SU-DHL-6 (cell line): ENCODE measurements at regions not wholly inside any gene's neighbourhood (a gene's known extent, or its start where the extent isn't known, plus 50 kb on each side); places are given as distances from the start of the nearest gene placed in this dataset.

Experiments
- H2AFZ ChIP-seq: fragments of 200-600 bp; sonication (generic); 2 replicates; pipeline ENCODE4 v1.6.1; 2014; ENCODE audit warnings: low read depth, mild to moderate bottlenecking, moderate library complexity, mixed read lengths, antibody characterized with exemption, low read length; ENCODE audit not compliant: severe bottlenecking
- H3F3A ChIP-seq: fragments of 200-600 bp; shearing (Covaris generic); 2 replicates; pipeline ENCODE4 v1.6.0; 2016; ENCODE audit warnings: antibody characterized with exemption, mild to moderate bottlenecking; ENCODE audit not compliant: insufficient read depth
- H3K27ac ChIP-seq: fragments of 200-600 bp; sonication (generic); 2 replicates; pipeline ENCODE4 v1.5.1; 2016; ENCODE audit warnings: low read depth, mild to moderate bottlenecking, low read length, moderate library complexity, mixed read lengths
- H3K27me3 ChIP-seq: fragments of 200-600 bp; sonication (generic), shearing (Covaris generic); 2 replicates; pipeline ENCODE4 v1.6.0; 2014; ENCODE audit warnings: mild to moderate bottlenecking, low read length
- H3K36me3 ChIP-seq: fragments of 200-600 bp; sonication (generic); 2 replicates; pipeline ENCODE4 v1.6.1; 2014; ENCODE audit warnings: mild to moderate bottlenecking, low read length, mixed read lengths
- H3K4me2 ChIP-seq: fragments of 300-600, 200-600 bp; shearing (Covaris generic), sonication (generic); 2 replicates; pipeline ENCODE4 v1.6.0; 2014; ENCODE audit warnings: low read length, low read depth, mild to moderate bottlenecking; ENCODE audit not compliant: poor library complexity, severe bottlenecking
- H3K4me3 ChIP-seq: fragments of 200-600 bp; sonication (generic); 2 replicates; pipeline ENCODE4 v1.5.1; 2014; ENCODE audit warnings: antibody characterized with exemption, low read length, mild to moderate bottlenecking, mixed read lengths; ENCODE audit not compliant: insufficient read depth, poor library complexity, severe bottlenecking
- H3K79me2 ChIP-seq: fragments of 200-600 bp; sonication (generic); 2 replicates; pipeline ENCODE4 v1.6.1; 2014; ENCODE audit warnings: mild to moderate bottlenecking, low read length, moderate library complexity; ENCODE audit not compliant: insufficient read depth
- H3K9ac ChIP-seq: fragments of 200-600 bp; sonication (generic); 2 replicates; pipeline ENCODE4 v1.7.0; 2014; ENCODE audit warnings: mild to moderate bottlenecking, low read length
- H3K9me2 ChIP-seq: fragments of 200-600 bp; sonication (generic); replicated peaks from 2 replicates; pipeline ENCODE4 v1.6.1; 2014; ENCODE audit warnings: low read length; ENCODE audit not compliant: insufficient read depth
- H3K9me3 ChIP-seq: fragments of 200-600 bp; sonication (generic); 2 replicates; pipeline ENCODE4 v1.6.1; 2014; ENCODE audit warnings: low read length, mixed read lengths; ENCODE audit not compliant: insufficient read depth
- H4K20me1 ChIP-seq: fragments of 200-600 bp; sonication (generic); 2 replicates; pipeline ENCODE4 v1.6.1; 2014; ENCODE audit warnings: low read depth, mild to moderate bottlenecking, antibody characterized with exemption, low read length, moderate library complexity, mixed read lengths
- CTCF ChIP-seq: fragments of 200-600 bp; sonication (generic); IDR thresholded peaks from one replicate; pipeline ENCODE4 v1.5.1; 2017; ENCODE audit warnings: antibody characterized with exemption, mild to moderate bottlenecking, low read length, moderate library complexity; ENCODE audit not compliant: insufficient read depth, poor library complexity, severe bottlenecking
- EZH2phosphoT487 ChIP-seq: fragments of 200-600 bp; sonication (generic), shearing (Covaris generic); conservative IDR thresholded peaks from 2 replicates; pipeline ENCODE4 v1.6.1; 2018; ENCODE audit warnings: mild to moderate bottlenecking, antibody characterized with exemption, low read length, moderate library complexity, mixed read lengths

- H3K9me3 ChIP-seq: no peaks in the 10 kb centered on the region
- H3K9me2 ChIP-seq: no peaks in the 10 kb centered on the region; the same call in 1 of the 2 replicates
- H3K9ac ChIP-seq: no peak overlapping the region
- H3K4me2 ChIP-seq: no peak overlapping the region
- no peaks in the 10 kb centered on the region for H3K79me2 ChIP-seq
- H3K27ac ChIP-seq: no peak overlapping the region
- H2AFZ ChIP-seq: no peak overlapping the region
- H3K4me3 ChIP-seq: no peak overlapping the region
- no peaks in the 10 kb centered on the region for H3F3A ChIP-seq
- H4K20me1 ChIP-seq: no peaks in the 10 kb centered on the region
- H3K36me3 ChIP-seq: no peaks in the 10 kb centered on the region
- no peak for TF ChIP-seq EZH2phosphoT487
- TF ChIP-seq CTCF: no peak
- no peaks in the 10 kb centered on the region for H3K27me3 ChIP-seq
These were observed 110.5 kb upstream of the SLITRK1 start for GRCh38 chr13:83992566-83993358.

GRCh38 chr13:83987394-83987793 lies 105.1 kb upstream of the SLITRK1 start:
- no peaks in the 10 kb centered on the region for H3K79me2 ChIP-seq
- H3K9ac ChIP-seq: no peak overlapping the region
- no peak overlapping the region for H2AFZ ChIP-seq
- H3K27me3 ChIP-seq: no peaks in the 10 kb centered on the region
- H3K9me2 ChIP-seq: no peaks in the 10 kb centered on the region
- H4K20me1 ChIP-seq: no peaks in the 10 kb centered on the region
- no peaks in the 10 kb centered on the region for H3K9me3 ChIP-seq
- no peak overlapping the region for H3K4me2 ChIP-seq
- no peak overlapping the region for H3K27ac ChIP-seq
- H3F3A ChIP-seq: no peaks in the 10 kb centered on the region
- H3K36me3 ChIP-seq: no peaks in the 10 kb centered on the region
- no peak overlapping the region for H3K4me3 ChIP-seq
- TF ChIP-seq CTCF (no peak), EZH2phosphoT487 (no peak)

- H3F3A ChIP-seq: no peaks in the 10 kb centered on the region
- no peak overlapping the region for H3K4me3 ChIP-seq
- no peak overlapping the region for H3K4me2 ChIP-seq
- no peak overlapping the region for H3K27ac ChIP-seq
- no peak overlapping the region for H3K9ac ChIP-seq
- no peaks in the 10 kb centered on the region for H3K9me3 ChIP-seq
- no peaks in the 10 kb centered on the region for H3K79me2 ChIP-seq
- H4K20me1 ChIP-seq: no peaks in the 10 kb centered on the region
- H3K9me2 ChIP-seq: no peaks in the 10 kb centered on the region
- H3K36me3 ChIP-seq: no peaks in the 10 kb centered on the region
- H2AFZ ChIP-seq: no peak overlapping the region
- TF ChIP-seq CTCF (no peak), EZH2phosphoT487 (no peak)
- no peaks in the 10 kb centered on the region for H3K27me3 ChIP-seq
These were observed 102.5 kb upstream of the SLITRK1 start for GRCh38 chr13:83984793-83985192.
